ENCODE measurements at regions not wholly inside any gene's neighbourhood (a gene's known extent, or its start where the extent isn't known, plus 50 kb on each side); places are given as distances from the start of the nearest gene placed in this dataset.

DNA sequence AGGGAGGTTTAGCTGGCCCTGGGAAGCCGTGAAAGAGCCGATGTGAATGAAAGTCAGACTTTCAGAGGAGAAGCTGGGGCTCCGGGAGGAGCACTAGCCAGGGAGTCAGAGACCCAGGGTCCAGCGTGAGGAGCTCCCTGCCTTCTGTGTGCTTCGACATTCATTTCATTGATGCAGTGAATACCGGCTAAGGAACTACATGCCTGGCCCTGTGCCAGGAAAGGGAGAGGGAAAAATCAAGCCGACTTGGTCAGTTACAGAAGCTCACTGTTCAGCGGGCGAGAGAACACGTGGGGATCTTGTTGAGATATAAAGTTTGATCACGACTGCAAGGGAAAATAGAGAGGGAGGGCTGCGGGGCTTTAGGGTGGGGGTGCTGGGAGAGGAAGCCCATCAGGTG, 76.7 kb upstream of the RUNX3 start:
- TF ChIP-seq EZH2 (IDR thresholded peaks at IDR 0.05) (no peak), POLR2AphosphoS5 (IDR thresholded peaks at IDR 0.05; ENCODE audit: borderline replicate concordance, low read depth, low read length) (no peak)
